A673 (cell line): ENCODE measurements at regions not wholly inside any gene's neighbourhood (a gene's known extent, or its start where the extent isn't known, plus 50 kb on each side); places are given as distances from the start of the nearest gene placed in this dataset.

Source experiments
- EZH2 ChIP-seq: fragments of 200-600 bp; sonication (generic); IDR thresholded peaks from 2 replicates; pipeline ENCODE4 v1.6.1; 2017; ENCODE audit warnings: borderline replicate concordance, low read depth, mild to moderate bottlenecking, mixed read lengths, antibody characterized with exemption, low read length; ENCODE audit not compliant: poor library complexity, severe bottlenecking
- TF ChIP-seq, protein P1 (sequence below): fragments of 300-800, 200-600 bp; sonication (generic); conservative IDR thresholded peaks from 2 replicates; pipeline ENCODE4 v1.5.1; 2017; ENCODE audit warnings: low read depth, mild to moderate bottlenecking, antibody characterized with exemption, low read length, moderate library complexity, mixed read lengths

DNA sequence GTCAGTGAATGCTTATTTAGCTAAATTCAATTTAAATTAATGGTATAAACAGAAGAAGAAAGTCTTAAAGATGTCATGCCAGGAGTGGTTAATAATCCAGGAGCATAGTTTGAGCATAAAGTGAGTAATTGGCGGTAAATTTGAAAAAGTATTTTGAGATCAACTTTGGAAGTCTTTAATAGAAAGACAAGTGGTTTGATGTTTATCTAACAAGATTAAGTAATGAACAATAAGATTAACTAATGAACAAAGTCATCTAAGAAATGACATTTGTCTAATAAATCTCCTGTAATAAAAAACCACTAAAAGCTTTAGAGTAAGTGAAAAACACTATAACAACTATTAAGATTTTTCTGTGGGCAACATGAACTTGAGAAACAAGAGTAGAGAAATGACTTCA is 112.8 kb downstream of the CAPZA3 start:
- TF ChIP-seq EZH2: no peak
- TF ChIP-seq, protein P1, sequence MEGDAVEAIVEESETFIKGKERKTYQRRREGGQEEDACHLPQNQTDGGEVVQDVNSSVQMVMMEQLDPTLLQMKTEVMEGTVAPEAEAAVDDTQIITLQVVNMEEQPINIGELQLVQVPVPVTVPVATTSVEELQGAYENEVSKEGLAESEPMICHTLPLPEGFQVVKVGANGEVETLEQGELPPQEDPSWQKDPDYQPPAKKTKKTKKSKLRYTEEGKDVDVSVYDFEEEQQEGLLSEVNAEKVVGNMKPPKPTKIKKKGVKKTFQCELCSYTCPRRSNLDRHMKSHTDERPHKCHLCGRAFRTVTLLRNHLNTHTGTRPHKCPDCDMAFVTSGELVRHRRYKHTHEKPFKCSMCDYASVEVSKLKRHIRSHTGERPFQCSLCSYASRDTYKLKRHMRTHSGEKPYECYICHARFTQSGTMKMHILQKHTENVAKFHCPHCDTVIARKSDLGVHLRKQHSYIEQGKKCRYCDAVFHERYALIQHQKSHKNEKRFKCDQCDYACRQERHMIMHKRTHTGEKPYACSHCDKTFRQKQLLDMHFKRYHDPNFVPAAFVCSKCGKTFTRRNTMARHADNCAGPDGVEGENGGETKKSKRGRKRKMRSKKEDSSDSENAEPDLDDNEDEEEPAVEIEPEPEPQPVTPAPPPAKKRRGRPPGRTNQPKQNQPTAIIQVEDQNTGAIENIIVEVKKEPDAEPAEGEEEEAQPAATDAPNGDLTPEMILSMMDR: no peak
